GM12878 (cell line): ENCODE measurements at regions not wholly inside any gene's neighbourhood (a gene's known extent, or its start where the extent isn't known, plus 50 kb on each side); places are given as distances from the start of the nearest gene placed in this dataset.

Experiments
- ATAC-seq: fragments of 200-7000 bp; cut with Tn5 transposase; 3 replicates; pipeline ENCODE4 v1.9.1; 2020; ENCODE audit warnings: mild to moderate bottlenecking, moderate library complexity
- BruUV-seq: library from RNA; stranded (reverse); fragments of 400-500 nt; replicated peaks from 2 replicates; lab custom pipeline; 2021; lab: Mats Ljungman, UMichigan
- CTCF ChIA-PET: fragments of 300-600 bp; sonication (Branson Sonifier 250); formaldehyde crosslinking; extraction: SDS; loops from one replicate; lab custom pipeline; 2021; ENCODE audit warnings: inconsistent platforms; lab: Yijun Ruan, JAX
- POLR2A ChIA-PET: fragments of 350-600 bp; formaldehyde crosslinking; extraction: SDS; loops from one replicate; lab custom pipeline; 2021; ENCODE audit warnings: inconsistent platforms; lab: Charles Lee
- RAD21 ChIA-PET: fragments of 300-600 bp; sonication (Branson Sonifier 250); formaldehyde crosslinking; loops from one replicate; lab custom pipeline; 2023; ENCODE audit warnings: antibody characterized with exemption; ENCODE audit not compliant: unreplicated experiment; lab: Charles Lee
- SMC1A ChIA-PET: fragments of 300-600 bp; sonication (Branson Sonifier 250); formaldehyde crosslinking; loops from one replicate; lab custom pipeline; 2023; ENCODE audit not compliant: unreplicated experiment, uncharacterized antibody; lab: Charles Lee
- DNase-seq: peaks from one replicate; pipeline ENCODE4 v3.0.0-alpha.2; 2011; ENCODE audit warnings: low read depth, low spot score
- FAIRE-seq: peaks from 3 replicates; lab custom pipeline; 2011; peaks lifted over from hg19 to GRCh38; lab: Jason Lieb, UNC
- H2AFZ ChIP-seq: 2 replicates; pipeline ENCODE4 v1.6.0; 2011; ENCODE audit warnings: low read depth, low read length, control low read depth; ENCODE audit not compliant: control insufficient read depth
- H3K27ac ChIP-seq: 2 replicates; pipeline ENCODE4 v1.5.1; 2011; ENCODE audit warnings: control low read depth; ENCODE audit not compliant: control insufficient read depth, insufficient read depth
- H3K27me3 ChIP-seq, 2 experiments: replicated peaks in 1 of 2; 2 replicates each; pipeline versions ENCODE4 v1.6.0 to v1.6.1; 2011; ENCODE audit warnings: low read length in 1 of 2; ENCODE audit not compliant: control insufficient read depth in 2 of 2, insufficient read depth in 2 of 2
- H3K36me3 ChIP-seq, 2 experiments: 2 replicates each; pipeline ENCODE4 v1.5.1; 2011; ENCODE audit warnings: low read length in 1 of 2; ENCODE audit not compliant: control insufficient read depth in 2 of 2, insufficient read depth in 2 of 2
- H3K4me1 ChIP-seq: 2 replicates; pipeline ENCODE4 v1.6.1; 2011; ENCODE audit warnings: mild to moderate bottlenecking, low read length, moderate library complexity, mixed read lengths; ENCODE audit not compliant: control insufficient read depth, insufficient read depth
- H3K4me2 ChIP-seq: 2 replicates; pipeline ENCODE4 v1.6.0; 2011; ENCODE audit warnings: control low read depth; ENCODE audit not compliant: control insufficient read depth, insufficient read depth
- H3K4me3 ChIP-seq: fragments of 200-600 bp; sonication (generic); 2 replicates; pipeline ENCODE4 v1.5.1; 2016
- H3K79me2 ChIP-seq: 2 replicates; pipeline ENCODE4 v1.6.0; 2011; ENCODE audit warnings: low read length; ENCODE audit not compliant: control insufficient read depth, insufficient read depth
- H3K9ac ChIP-seq: 2 replicates; pipeline ENCODE4 v1.8.0; 2011; ENCODE audit warnings: low read length, control low read depth, mixed read lengths; ENCODE audit not compliant: control insufficient read depth, insufficient read depth
- H3K9me3 ChIP-seq: replicated peaks from 3 replicates; pipeline ENCODE4 v1.5.1; 2011; ENCODE audit warnings: mild to moderate bottlenecking, low read length; ENCODE audit not compliant: control insufficient read depth, insufficient read depth
- H4K20me1 ChIP-seq: 2 replicates; pipeline ENCODE4 v1.6.0; 2011; ENCODE audit not compliant: control insufficient read depth, insufficient read depth
- ASH2L ChIP-seq: fragments of 300-600, 200-600 bp; sonication (generic); IDR thresholded peaks from 2 replicates; pipeline ENCODE4 v1.6.1; 2017; ENCODE audit warnings: low read depth, mild to moderate bottlenecking, borderline replicate concordance
- ETV6 ChIP-seq, 2 experiments: fragments of 450-650 bp in 1 of 2; IDR thresholded peaks in 1 of 2; conservative IDR thresholded peaks in 1 of 2; 2 replicates each; pipeline ENCODE4 v1.6.1; 2014; ENCODE audit warnings: antibody characterized with exemption in 1 of 2, borderline replicate concordance in 1 of 2, low read depth in 1 of 2, mild to moderate bottlenecking in 1 of 2, moderate library complexity in 1 of 2
- JUNB ChIP-seq: IDR thresholded peaks from 2 replicates; pipeline ENCODE4 v1.6.1; 2016; ENCODE audit warnings: antibody characterized with exemption, mild to moderate bottlenecking
- KLF5 ChIP-seq: fragments of 450-650 bp; IDR thresholded peaks from 2 replicates; pipeline ENCODE4 v1.6.1; 2014; ENCODE audit warnings: mild to moderate bottlenecking; ENCODE audit not compliant: partially characterized antibody
- MYB ChIP-seq: fragments of 150-350 bp; IDR thresholded peaks from 2 replicates; pipeline ENCODE4 v1.6.1; 2014; ENCODE audit warnings: mild to moderate bottlenecking, low read depth, low read length, borderline replicate concordance
- NR2C1 ChIP-seq: fragments of 450-650 bp; IDR thresholded peaks from 2 replicates; pipeline ENCODE4 v1.6.1; 2017; ENCODE audit warnings: antibody characterized with exemption, mild to moderate bottlenecking, moderate library complexity
- RELA ChIP-seq: fragments of 450-650 bp; IDR thresholded peaks from 2 replicates; pipeline ENCODE4 v1.8.0; 2014; ENCODE audit warnings: borderline replicate concordance; ENCODE audit not compliant: partially characterized antibody
- SIN3A ChIP-seq: IDR thresholded peaks from 2 replicates; pipeline ENCODE4 v1.6.1; 2012; ENCODE audit warnings: low read depth, low read length, improper control_type of control experiment
- SRF ChIP-seq, 2 experiments: IDR thresholded peaks; 2 replicates each; pipeline ENCODE4 v1.6.1; 2011; ENCODE audit warnings: low read depth in 2 of 2, low read length in 2 of 2, mild to moderate bottlenecking in 1 of 2, moderate library complexity in 1 of 2
- YBX1 ChIP-seq: fragments of 450-650 bp; IDR thresholded peaks from 2 replicates; pipeline ENCODE4 v1.6.1; 2016; ENCODE audit warnings: antibody characterized with exemption
- YY1 ChIP-seq: IDR thresholded peaks from 2 replicates; pipeline ENCODE4 v1.6.1; 2011; ENCODE audit warnings: low read depth, mild to moderate bottlenecking, low read length
- ZBED1 ChIP-seq: IDR thresholded peaks from 2 replicates; pipeline ENCODE4 v1.6.1; 2016; ENCODE audit warnings: borderline replicate concordance
- WGBS: methylation state at CpG from one replicate; pipeline ENCODE4 v1.1.6; 2016; ENCODE audit warnings: low lambda C conversion rate; ENCODE audit not compliant: insufficient replicate concordance, insufficient coverage; ENCODE audit errors: missing lambda C conversion rate; 5-methylcytosine and 5-hydroxymethylcytosine counted together
- in situ Hi-C: fragments of 300-500 bp; cut with MboI; formaldehyde crosslinking; loops from 9 replicates; pipeline ENCODE4 v1.14.3; 2018; ENCODE audit warnings: mixed read lengths
- intact Hi-C: fragments of 100-400 bp; cut with micrococcal nuclease; formaldehyde crosslinking; loops from one replicate; pipeline ENCODE4 v1.14.2; 2022; ENCODE audit not compliant: unreplicated experiment
- TF ChIP-seq, protein P1 (sequence below), 3 experiments: IDR thresholded peaks in 2 of 3; conservative IDR thresholded peaks in 1 of 3; 2 replicates each; pipeline ENCODE4 v1.5.1; 2011; ENCODE audit warnings: low read depth in 3 of 3, low read length in 3 of 3, mild to moderate bottlenecking in 3 of 3, control low read depth in 2 of 3, moderate library complexity in 2 of 3, inconsistent platforms in 1 of 3, mixed read lengths in 1 of 3; ENCODE audit not compliant: control insufficient read depth in 2 of 3, insufficient read depth in 1 of 3; ENCODE audit errors: extremely low read depth in 1 of 3
- TF ChIP-seq, protein P2 (sequence below): IDR thresholded peaks from 2 replicates; pipeline ENCODE4 v1.6.1; 2012; ENCODE audit warnings: mild to moderate bottlenecking, low read depth, low read length

DNA sequence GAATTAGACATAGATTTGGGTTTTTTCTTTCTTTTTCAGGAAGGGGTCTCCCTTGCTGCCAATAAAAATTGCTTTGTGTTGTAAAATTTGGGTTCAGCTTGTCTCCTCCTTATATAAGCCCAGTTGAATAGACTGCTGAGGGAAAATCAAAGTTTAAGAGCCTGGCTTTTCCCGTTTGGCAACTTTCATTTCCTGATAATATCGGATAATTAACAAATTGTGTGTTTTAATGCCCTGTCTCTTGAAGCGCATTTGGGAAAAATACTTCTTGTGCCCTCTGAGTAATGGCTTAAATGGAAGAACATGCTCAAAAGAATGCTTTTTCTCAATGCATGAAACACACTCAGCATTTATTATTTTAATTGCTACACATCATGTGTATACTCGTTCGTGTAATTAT is 198.0 kb upstream of the DCN start (continued):
- no peak for TF ChIP-seq ZBED1
- no peak for TF ChIP-seq KLF5
- TF ChIP-seq, protein P1, sequence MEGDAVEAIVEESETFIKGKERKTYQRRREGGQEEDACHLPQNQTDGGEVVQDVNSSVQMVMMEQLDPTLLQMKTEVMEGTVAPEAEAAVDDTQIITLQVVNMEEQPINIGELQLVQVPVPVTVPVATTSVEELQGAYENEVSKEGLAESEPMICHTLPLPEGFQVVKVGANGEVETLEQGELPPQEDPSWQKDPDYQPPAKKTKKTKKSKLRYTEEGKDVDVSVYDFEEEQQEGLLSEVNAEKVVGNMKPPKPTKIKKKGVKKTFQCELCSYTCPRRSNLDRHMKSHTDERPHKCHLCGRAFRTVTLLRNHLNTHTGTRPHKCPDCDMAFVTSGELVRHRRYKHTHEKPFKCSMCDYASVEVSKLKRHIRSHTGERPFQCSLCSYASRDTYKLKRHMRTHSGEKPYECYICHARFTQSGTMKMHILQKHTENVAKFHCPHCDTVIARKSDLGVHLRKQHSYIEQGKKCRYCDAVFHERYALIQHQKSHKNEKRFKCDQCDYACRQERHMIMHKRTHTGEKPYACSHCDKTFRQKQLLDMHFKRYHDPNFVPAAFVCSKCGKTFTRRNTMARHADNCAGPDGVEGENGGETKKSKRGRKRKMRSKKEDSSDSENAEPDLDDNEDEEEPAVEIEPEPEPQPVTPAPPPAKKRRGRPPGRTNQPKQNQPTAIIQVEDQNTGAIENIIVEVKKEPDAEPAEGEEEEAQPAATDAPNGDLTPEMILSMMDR (IDR thresholded peaks at IDR 0.05 in 2 of 3, conservative IDR thresholded peaks at IDR 0.05 in 1 of 3; ENCODE audit: control insufficient read depth in 2 of 3, extremely low read depth in 1 of 3, insufficient read depth in 1 of 3, low read depth in 3 of 3, low read length in 3 of 3) = no peak

DNA sequence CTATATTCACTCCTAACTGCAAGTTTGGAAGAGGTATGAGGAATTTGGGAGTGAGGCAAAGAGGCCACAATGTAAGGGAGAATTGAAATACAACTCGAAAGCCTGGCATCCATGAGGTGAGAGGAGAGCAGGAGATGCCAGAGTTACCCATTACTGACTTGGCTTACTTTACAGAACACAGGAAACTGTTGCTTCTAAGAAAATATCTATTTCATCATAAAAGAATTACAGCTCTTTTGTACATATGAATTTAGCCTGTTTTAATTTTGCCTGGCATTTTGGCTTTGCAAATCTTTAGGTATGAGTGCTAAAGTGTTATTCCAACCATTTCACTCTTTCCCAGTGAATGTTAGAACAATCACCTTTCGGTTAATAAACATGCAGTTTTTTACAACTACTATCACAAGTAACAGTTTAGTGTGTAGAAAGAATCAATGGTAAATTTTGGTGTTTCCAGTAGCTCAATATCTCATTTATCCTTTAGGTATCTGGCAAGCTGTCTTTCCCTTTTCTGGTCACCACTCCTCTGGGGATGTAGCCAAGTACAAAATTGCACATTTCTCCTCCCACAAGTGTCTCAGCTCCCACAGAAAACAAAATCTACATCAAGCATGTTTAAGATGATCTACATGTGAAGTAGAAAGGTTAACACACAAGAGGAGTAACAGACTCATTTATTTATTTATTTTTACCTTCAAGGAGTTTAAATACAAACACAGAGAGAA is 196.6 kb upstream of the DCN start:
- H2AFZ ChIP-seq = no peak overlapping the region
- POLR2A ChIA-PET = no interaction called here
- H3K4me2 ChIP-seq = no peak overlapping the region
- no peaks in the 10 kb centered on the region for H3K36me3 ChIP-seq
- intact Hi-C loops (no loop called here), in situ Hi-C loops (no loop called here)
- peaks cover 3% of the 10 kb centered on the region; the same call in 1 of the 2 replicates for H3K4me1 ChIP-seq
- H3K9ac ChIP-seq = no peak overlapping the region
- no peaks in the 10 kb centered on the region for H3K9me3 ChIP-seq
- TF ChIP-seq MYB = no peak
- TF ChIP-seq, protein P2, sequence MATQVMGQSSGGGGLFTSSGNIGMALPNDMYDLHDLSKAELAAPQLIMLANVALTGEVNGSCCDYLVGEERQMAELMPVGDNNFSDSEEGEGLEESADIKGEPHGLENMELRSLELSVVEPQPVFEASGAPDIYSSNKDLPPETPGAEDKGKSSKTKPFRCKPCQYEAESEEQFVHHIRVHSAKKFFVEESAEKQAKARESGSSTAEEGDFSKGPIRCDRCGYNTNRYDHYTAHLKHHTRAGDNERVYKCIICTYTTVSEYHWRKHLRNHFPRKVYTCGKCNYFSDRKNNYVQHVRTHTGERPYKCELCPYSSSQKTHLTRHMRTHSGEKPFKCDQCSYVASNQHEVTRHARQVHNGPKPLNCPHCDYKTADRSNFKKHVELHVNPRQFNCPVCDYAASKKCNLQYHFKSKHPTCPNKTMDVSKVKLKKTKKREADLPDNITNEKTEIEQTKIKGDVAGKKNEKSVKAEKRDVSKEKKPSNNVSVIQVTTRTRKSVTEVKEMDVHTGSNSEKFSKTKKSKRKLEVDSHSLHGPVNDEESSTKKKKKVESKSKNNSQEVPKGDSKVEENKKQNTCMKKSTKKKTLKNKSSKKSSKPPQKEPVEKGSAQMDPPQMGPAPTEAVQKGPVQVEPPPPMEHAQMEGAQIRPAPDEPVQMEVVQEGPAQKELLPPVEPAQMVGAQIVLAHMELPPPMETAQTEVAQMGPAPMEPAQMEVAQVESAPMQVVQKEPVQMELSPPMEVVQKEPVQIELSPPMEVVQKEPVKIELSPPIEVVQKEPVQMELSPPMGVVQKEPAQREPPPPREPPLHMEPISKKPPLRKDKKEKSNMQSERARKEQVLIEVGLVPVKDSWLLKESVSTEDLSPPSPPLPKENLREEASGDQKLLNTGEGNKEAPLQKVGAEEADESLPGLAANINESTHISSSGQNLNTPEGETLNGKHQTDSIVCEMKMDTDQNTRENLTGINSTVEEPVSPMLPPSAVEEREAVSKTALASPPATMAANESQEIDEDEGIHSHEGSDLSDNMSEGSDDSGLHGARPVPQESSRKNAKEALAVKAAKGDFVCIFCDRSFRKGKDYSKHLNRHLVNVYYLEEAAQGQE = no peak
- no peak for TF ChIP-seq ASH2L
- no peak for TF ChIP-seq SIN3A
- no peak for TF ChIP-seq YBX1
- TF ChIP-seq SRF (IDR thresholded peaks at IDR 0.05; ENCODE audit: low read depth in 2 of 2, low read length in 2 of 2) = no peak
- TF ChIP-seq JUNB = no peak
- no peak for TF ChIP-seq YY1
- no peak for TF ChIP-seq ETV6 (conservative IDR thresholded peaks at IDR 0.05 in 1 of 2, IDR thresholded peaks at IDR 0.05 in 1 of 2; ENCODE audit: borderline replicate concordance in 1 of 2, low read depth in 1 of 2)
- TF ChIP-seq RELA = no peak
- TF ChIP-seq NR2C1 = no peak
- FAIRE-seq = no peak
- CTCF ChIA-PET = interaction anchor here (1.1 to 1.5 kb wide), 3 partner anchors 9 to 1272 kb away, joined by 3 read pairs; no protein-coding TSS in a partner anchor
- ATAC-seq = no peak
- H3K27me3 ChIP-seq = no peaks in the 10 kb centered on the region
- 40% methylated on average over 2 of the region's 2 CpGs for WGBS
- H4K20me1 ChIP-seq = no peaks in the 10 kb centered on the region
- SMC1A ChIA-PET = interaction anchor here (1.0 to 2.7 kb wide), 4 partner anchors 10 to 1271 kb away, joined by 3 to 8 read pairs (median 4); no protein-coding TSS in a partner anchor
- no peaks in the 10 kb centered on the region for H3K79me2 ChIP-seq
- H3K27ac ChIP-seq = no peak overlapping the region
- no TSS peak for BruUV-seq
- DNase-seq = no peak
- RAD21 ChIA-PET = no interaction called here
- no peak overlapping the region for H3K4me3 ChIP-seq
